ENCODE measurements at regions not wholly inside any gene's neighbourhood (a gene's known extent, or its start where the extent isn't known, plus 50 kb on each side); places are given as distances from the start of the nearest gene placed in this dataset.

DNA sequence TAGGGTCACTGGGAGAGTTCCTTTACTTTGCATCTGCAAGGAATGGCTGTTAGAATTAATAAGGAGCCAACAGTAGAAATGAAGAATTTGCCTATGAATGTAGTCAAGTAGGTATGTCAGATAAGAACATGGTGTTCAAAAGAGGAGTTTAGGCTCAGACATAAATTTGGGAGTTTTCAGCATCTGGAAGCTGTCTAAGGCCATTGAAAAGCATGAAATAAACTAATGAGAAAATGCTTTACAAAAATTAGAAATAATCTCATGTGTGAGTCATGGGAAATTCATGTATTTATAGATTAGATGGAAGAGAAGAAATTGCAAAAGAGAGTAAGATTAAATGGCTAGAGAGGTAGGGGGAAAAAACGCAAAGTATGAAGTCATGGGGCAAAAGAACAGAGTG is 201.9 kb downstream of the DIPK2A start:
- TF ChIP-seq, protein P1, sequence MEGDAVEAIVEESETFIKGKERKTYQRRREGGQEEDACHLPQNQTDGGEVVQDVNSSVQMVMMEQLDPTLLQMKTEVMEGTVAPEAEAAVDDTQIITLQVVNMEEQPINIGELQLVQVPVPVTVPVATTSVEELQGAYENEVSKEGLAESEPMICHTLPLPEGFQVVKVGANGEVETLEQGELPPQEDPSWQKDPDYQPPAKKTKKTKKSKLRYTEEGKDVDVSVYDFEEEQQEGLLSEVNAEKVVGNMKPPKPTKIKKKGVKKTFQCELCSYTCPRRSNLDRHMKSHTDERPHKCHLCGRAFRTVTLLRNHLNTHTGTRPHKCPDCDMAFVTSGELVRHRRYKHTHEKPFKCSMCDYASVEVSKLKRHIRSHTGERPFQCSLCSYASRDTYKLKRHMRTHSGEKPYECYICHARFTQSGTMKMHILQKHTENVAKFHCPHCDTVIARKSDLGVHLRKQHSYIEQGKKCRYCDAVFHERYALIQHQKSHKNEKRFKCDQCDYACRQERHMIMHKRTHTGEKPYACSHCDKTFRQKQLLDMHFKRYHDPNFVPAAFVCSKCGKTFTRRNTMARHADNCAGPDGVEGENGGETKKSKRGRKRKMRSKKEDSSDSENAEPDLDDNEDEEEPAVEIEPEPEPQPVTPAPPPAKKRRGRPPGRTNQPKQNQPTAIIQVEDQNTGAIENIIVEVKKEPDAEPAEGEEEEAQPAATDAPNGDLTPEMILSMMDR (conservative IDR thresholded peaks at IDR 0.05 in 1 of 2, IDR thresholded peaks at IDR 0.05 in 1 of 2; ENCODE audit: extremely low read depth in 1 of 2, insufficient read depth in 1 of 2, low read depth in 1 of 2, low read length in 2 of 2) = no peak
- no peak for TF ChIP-seq EZH2 (IDR thresholded peaks at IDR 0.05; ENCODE audit: borderline replicate concordance, low read length)
